ENCODE measurements at regions not wholly inside any gene's neighbourhood (a gene's known extent, or its start where the extent isn't known, plus 50 kb on each side); places are given as distances from the start of the nearest gene placed in this dataset.

GRCh38 chr12:91335699-91336098 is 153.1 kb upstream of the DCN start:
- TF ChIP-seq, protein P1, sequence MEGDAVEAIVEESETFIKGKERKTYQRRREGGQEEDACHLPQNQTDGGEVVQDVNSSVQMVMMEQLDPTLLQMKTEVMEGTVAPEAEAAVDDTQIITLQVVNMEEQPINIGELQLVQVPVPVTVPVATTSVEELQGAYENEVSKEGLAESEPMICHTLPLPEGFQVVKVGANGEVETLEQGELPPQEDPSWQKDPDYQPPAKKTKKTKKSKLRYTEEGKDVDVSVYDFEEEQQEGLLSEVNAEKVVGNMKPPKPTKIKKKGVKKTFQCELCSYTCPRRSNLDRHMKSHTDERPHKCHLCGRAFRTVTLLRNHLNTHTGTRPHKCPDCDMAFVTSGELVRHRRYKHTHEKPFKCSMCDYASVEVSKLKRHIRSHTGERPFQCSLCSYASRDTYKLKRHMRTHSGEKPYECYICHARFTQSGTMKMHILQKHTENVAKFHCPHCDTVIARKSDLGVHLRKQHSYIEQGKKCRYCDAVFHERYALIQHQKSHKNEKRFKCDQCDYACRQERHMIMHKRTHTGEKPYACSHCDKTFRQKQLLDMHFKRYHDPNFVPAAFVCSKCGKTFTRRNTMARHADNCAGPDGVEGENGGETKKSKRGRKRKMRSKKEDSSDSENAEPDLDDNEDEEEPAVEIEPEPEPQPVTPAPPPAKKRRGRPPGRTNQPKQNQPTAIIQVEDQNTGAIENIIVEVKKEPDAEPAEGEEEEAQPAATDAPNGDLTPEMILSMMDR (IDR thresholded peaks at IDR 0.05), result no peak
- TF ChIP-seq POLR2A (IDR thresholded peaks at IDR 0.05), result no peak

DNA sequence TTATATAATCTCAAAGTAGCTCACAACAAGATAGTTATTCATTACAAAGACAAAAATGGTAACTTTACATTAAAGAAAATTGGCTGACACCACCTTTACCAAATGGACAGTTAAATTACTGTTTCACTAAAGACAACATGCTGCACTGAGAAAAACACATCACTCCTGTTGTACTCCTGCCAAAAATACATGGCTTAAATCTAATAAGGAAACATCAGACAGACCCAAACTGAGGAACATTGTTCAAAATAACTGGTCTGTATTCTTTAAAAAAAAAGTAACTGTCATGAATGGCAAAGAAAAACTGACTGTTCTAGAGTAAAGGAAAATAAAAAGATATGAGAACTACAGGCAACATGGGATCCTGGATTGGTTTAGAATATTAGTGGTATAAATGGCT is 151.3 kb upstream of the DCN start:
- Histone ChIP-seq H3K4me3 (no peak overlapping the region), H3K27me3 (no peaks in the 10 kb centered on the region), H3K9me3 (no peaks in the 10 kb centered on the region), H3K36me3 (no peaks in the 10 kb centered on the region), H3K4me1 (no peaks in the 10 kb centered on the region), H3K27ac (no peak overlapping the region)
- no peak for TF ChIP-seq POLR2A (IDR thresholded peaks at IDR 0.05)
- TF ChIP-seq, protein P1 (IDR thresholded peaks at IDR 0.05), result no peak
- no peak for DNase-seq
- intact Hi-C loops (cut with DNase I; ENCODE audit: low total_unique reads), result no loop called here

More at GRCh38 chr12:91335699-91336098, 153.1 kb upstream of the DCN start:
- no peaks in the 10 kb centered on the region for H3K4me1 ChIP-seq
- intact Hi-C loops (cut with DNase I; ENCODE audit: low total_unique reads), result no loop called here
- H3K9me3 ChIP-seq, result no peaks in the 10 kb centered on the region
- H3K4me3 ChIP-seq, result no peak overlapping the region
- no peak overlapping the region for H3K27ac ChIP-seq
- no peaks in the 10 kb centered on the region for H3K36me3 ChIP-seq
- DNase-seq, result no peak
- H3K27me3 ChIP-seq, result no peaks in the 10 kb centered on the region

GRCh38 chr12:91332302-91332701 is 149.7 kb upstream of the DCN start:
- H3K4me3 ChIP-seq, result no peak overlapping the region
- intact Hi-C loops (cut with DNase I; ENCODE audit: low total_unique reads), result no loop called here
- H3K4me1 ChIP-seq, result no peaks in the 10 kb centered on the region
- TF ChIP-seq, protein P1 (IDR thresholded peaks at IDR 0.05), result peak; percentile 37 to 57 (median 46)
- TF ChIP-seq POLR2A (IDR thresholded peaks at IDR 0.05), result no peak
- no peaks in the 10 kb centered on the region for H3K36me3 ChIP-seq
- no peak overlapping the region for H3K27ac ChIP-seq
- no peaks in the 10 kb centered on the region for H3K9me3 ChIP-seq
- H3K27me3 ChIP-seq, result no peaks in the 10 kb centered on the region
- no peak for DNase-seq

- no peak overlapping the region for H3K4me3 ChIP-seq
- no peaks in the 10 kb centered on the region for H3K4me1 ChIP-seq
- peak overlapping the region in 1 of 2 donors; percentile 56 for H3K27ac ChIP-seq
- no peaks in the 10 kb centered on the region for H3K36me3 ChIP-seq
- intact Hi-C loops (cut with DNase I; ENCODE audit: low total_unique reads), result no loop called here
- TF ChIP-seq, protein P1 (IDR thresholded peaks at IDR 0.05), result no peak
- TF ChIP-seq POLR2A (IDR thresholded peaks at IDR 0.05), result no peak
- no peaks in the 10 kb centered on the region for H3K27me3 ChIP-seq
- no peak for DNase-seq
- H3K9me3 ChIP-seq, result no peaks in the 10 kb centered on the region
These were observed 148.8 kb upstream of the DCN start for GRCh38 chr12:91331371-91331770.

- H3K9me3 ChIP-seq, result no peaks in the 10 kb centered on the region
- DNase-seq, result no peak
- no peaks in the 10 kb centered on the region for H3K4me1 ChIP-seq
- no peaks in the 10 kb centered on the region for H3K27me3 ChIP-seq
- peak overlapping the region; percentile 81 to 87 for H3K27ac ChIP-seq
- H3K36me3 ChIP-seq, result no peaks in the 10 kb centered on the region
- no peak overlapping the region for H3K4me3 ChIP-seq
- TF ChIP-seq POLR2A (IDR thresholded peaks at IDR 0.05), result no peak
- TF ChIP-seq, protein P1 (IDR thresholded peaks at IDR 0.05), result no peak
- intact Hi-C loops (cut with DNase I; ENCODE audit: low total_unique reads), result loop anchor here (5.0 kb wide), 1 partner anchor 151 kb away; no protein-coding TSS in a partner anchor
These were observed 145.8 kb upstream of the DCN start for GRCh38 chr12:91328451-91328850.

Measured in uterus (tissue), 3 donors.